DOHH2 (cell line): ENCODE measurements at regions not wholly inside any gene's neighbourhood (a gene's known extent, or its start where the extent isn't known, plus 50 kb on each side); places are given as distances from the start of the nearest gene placed in this dataset.

Experiments used
- H3F3A ChIP-seq: fragments of 200-600 bp; sonication (generic), shearing (Covaris generic); 2 replicates; pipeline ENCODE4 v1.6.0; 2016; ENCODE audit warnings: antibody characterized with exemption, mild to moderate bottlenecking; ENCODE audit not compliant: control insufficient read depth, insufficient read depth
- H3K27ac ChIP-seq: fragments of 200-600 bp; sonication (generic); 2 replicates; pipeline ENCODE4 v1.5.1; 2014; ENCODE audit warnings: low read depth, mild to moderate bottlenecking, low read length, moderate library complexity
- H3K27me3 ChIP-seq: fragments of 200-600 bp; sonication (generic); 2 replicates; pipeline ENCODE4 v1.6.1; 2014; ENCODE audit warnings: mild to moderate bottlenecking, low read length, mixed read lengths; ENCODE audit not compliant: control insufficient read depth
- H3K36me3 ChIP-seq: fragments of 200-600 bp; sonication (generic); 2 replicates; pipeline ENCODE4 v1.6.1; 2014; ENCODE audit warnings: mild to moderate bottlenecking, low read length, moderate library complexity, mixed read lengths; ENCODE audit not compliant: control insufficient read depth
- H3K4me1 ChIP-seq: fragments of 200-600 bp; sonication (generic); 2 replicates; pipeline ENCODE4 v1.6.1; 2014; ENCODE audit warnings: mild to moderate bottlenecking, low read length, mixed read lengths; ENCODE audit not compliant: control insufficient read depth
- H3K4me2 ChIP-seq: fragments of 200-600 bp; sonication (generic); 2 replicates; pipeline ENCODE4 v1.6.0; 2014; ENCODE audit warnings: mild to moderate bottlenecking, low read length, moderate library complexity
- H3K4me3 ChIP-seq: fragments of 200-600 bp; sonication (generic); 2 replicates; pipeline ENCODE4 v1.5.1; 2014; ENCODE audit warnings: mild to moderate bottlenecking, low read length, mixed read lengths
- H3K79me2 ChIP-seq: fragments of 200-600 bp; sonication (generic); 2 replicates; pipeline ENCODE4 v1.6.1; 2014; ENCODE audit warnings: mild to moderate bottlenecking, low read length, mixed read lengths; ENCODE audit not compliant: control insufficient read depth
- H3K9me2 ChIP-seq: fragments of 200-600 bp; sonication (generic); replicated peaks from 2 replicates; pipeline ENCODE4 v1.6.1; 2014; ENCODE audit warnings: mild to moderate bottlenecking, low read length, mixed read lengths; ENCODE audit not compliant: control insufficient read depth
- H3K9me3 ChIP-seq: fragments of 200-600 bp; sonication (generic); 2 replicates; pipeline ENCODE4 v1.6.1; 2014; ENCODE audit warnings: antibody characterized with exemption, low read length, mixed read lengths; ENCODE audit not compliant: control insufficient read depth, insufficient read depth
- H4K20me1 ChIP-seq: fragments of 200-600 bp; sonication (generic); 2 replicates; pipeline ENCODE4 v1.6.0; 2014; ENCODE audit warnings: low read depth, mild to moderate bottlenecking, antibody characterized with exemption, low read length, moderate library complexity; ENCODE audit not compliant: control insufficient read depth, insufficient read depth
- CTCF ChIP-seq: fragments of 200-600 bp; sonication (generic); IDR thresholded peaks from one replicate; pipeline ENCODE4 v1.5.1; 2014; ENCODE audit warnings: antibody characterized with exemption, mild to moderate bottlenecking, low read depth, low read length; ENCODE audit not compliant: poor library complexity, severe bottlenecking
- EZH2phosphoT487 ChIP-seq: fragments of 200-600 bp; sonication (generic); IDR thresholded peaks from 2 replicates; pipeline ENCODE4 v1.6.1; 2017; ENCODE audit warnings: borderline replicate concordance, mild to moderate bottlenecking, antibody characterized with exemption, low read length, moderate library complexity, mixed read lengths

DNA sequence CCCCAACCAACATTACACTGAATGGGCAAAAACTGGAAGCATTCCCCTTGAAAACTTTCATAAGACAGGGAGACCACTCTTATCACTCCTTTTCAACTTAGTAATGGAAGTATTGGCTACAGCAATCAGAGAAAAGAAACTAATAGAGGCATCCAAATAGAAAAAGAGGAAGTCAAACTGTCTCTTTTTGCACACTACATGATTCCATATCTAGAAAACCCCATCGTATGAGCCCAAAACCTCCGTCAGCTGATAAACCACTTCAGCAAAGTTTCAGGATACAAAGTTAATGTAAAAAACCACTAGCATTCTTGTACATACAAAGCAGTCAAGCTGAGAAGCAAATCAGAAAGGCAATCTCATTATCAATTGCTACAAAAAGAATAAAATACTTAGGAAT, 580.4 kb upstream of the PTCHD4 start:
- Histone ChIP-seq H3F3A (no peaks in the 10 kb centered on the region), H3K9me3 (no peaks in the 10 kb centered on the region; the same call in 1 of the 2 replicates), H3K9me2 (no peaks in the 10 kb centered on the region), H3K27ac (no peak overlapping the region), H3K79me2 (no peaks in the 10 kb centered on the region), H3K36me3 (no peaks in the 10 kb centered on the region), H3K4me2 (no peak overlapping the region), H3K27me3 (no peaks in the 10 kb centered on the region), H3K4me3 (no peak overlapping the region), H3K4me1 (no peaks in the 10 kb centered on the region), H4K20me1 (no peaks in the 10 kb centered on the region)
- TF ChIP-seq EZH2phosphoT487 (no peak), CTCF (no peak)

- Histone ChIP-seq H3K4me2 (no peak overlapping the region), H3K4me1 (no peaks in the 10 kb centered on the region), H3K36me3 (no peaks in the 10 kb centered on the region), H3F3A (no peaks in the 10 kb centered on the region), H3K9me3 (no peaks in the 10 kb centered on the region; the same call in 1 of the 2 replicates), H3K27me3 (no peaks in the 10 kb centered on the region), H3K4me3 (no peak overlapping the region), H3K27ac (no peak overlapping the region), H3K9me2 (no peaks in the 10 kb centered on the region), H4K20me1 (no peaks in the 10 kb centered on the region), H3K79me2 (no peaks in the 10 kb centered on the region)
- TF ChIP-seq EZH2phosphoT487 (no peak), CTCF (no peak)
Observed at GRCh38 chr6:48689498-48689897, 578.5 kb upstream of the PTCHD4 start.

DNA sequence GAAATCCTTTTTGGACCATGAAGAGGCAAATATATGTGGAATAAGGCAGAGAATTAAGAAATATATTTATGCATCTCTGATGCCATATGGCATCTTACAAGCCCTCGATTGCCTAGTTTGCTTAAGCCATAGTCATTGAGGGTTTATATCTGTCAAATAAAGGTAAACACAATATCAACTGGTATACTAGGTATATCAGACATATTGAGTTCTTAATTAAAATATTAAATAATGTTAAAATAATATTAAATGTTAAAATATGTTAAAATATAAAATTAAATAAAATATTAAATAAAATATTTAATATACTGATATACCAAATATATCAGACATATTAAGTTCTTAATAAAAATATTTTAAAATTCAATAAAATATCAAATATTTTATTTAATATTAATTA, 567.4 kb upstream of the PTCHD4 start:
- no peak for TF ChIP-seq EZH2phosphoT487
- TF ChIP-seq CTCF, result no peak
- no peaks in the 10 kb centered on the region for H4K20me1 ChIP-seq
- no peak overlapping the region for H3K27ac ChIP-seq
- H3K79me2 ChIP-seq, result no peaks in the 10 kb centered on the region
- H3K4me3 ChIP-seq, result no peak overlapping the region
- H3K9me3 ChIP-seq, result no peaks in the 10 kb centered on the region
- no peaks in the 10 kb centered on the region for H3K4me1 ChIP-seq
- H3K27me3 ChIP-seq, result no peaks in the 10 kb centered on the region
- no peaks in the 10 kb centered on the region for H3K36me3 ChIP-seq
- H3K9me2 ChIP-seq, result no peaks in the 10 kb centered on the region
- H3K4me2 ChIP-seq, result no peak overlapping the region
- H3F3A ChIP-seq, result no peaks in the 10 kb centered on the region

GRCh38 chr6:48671505-48671904, 560.5 kb upstream of the PTCHD4 start:
- H3K4me2 ChIP-seq, result no peak overlapping the region
- no peaks in the 10 kb centered on the region for H3K9me3 ChIP-seq
- no peaks in the 10 kb centered on the region for H3K4me1 ChIP-seq
- no peak for TF ChIP-seq EZH2phosphoT487
- TF ChIP-seq CTCF, result no peak
- no peaks in the 10 kb centered on the region for H3K36me3 ChIP-seq
- H4K20me1 ChIP-seq, result no peaks in the 10 kb centered on the region
- no peak overlapping the region for H3K4me3 ChIP-seq
- H3K9me2 ChIP-seq, result no peaks in the 10 kb centered on the region
- no peaks in the 10 kb centered on the region for H3K79me2 ChIP-seq
- H3K27ac ChIP-seq, result no peak overlapping the region
- H3F3A ChIP-seq, result no peaks in the 10 kb centered on the region
- no peaks in the 10 kb centered on the region for H3K27me3 ChIP-seq
